SK-N-SH (cell line): ENCODE measurements at regions not wholly inside any gene's neighbourhood (a gene's known extent, or its start where the extent isn't known, plus 50 kb on each side); places are given as distances from the start of the nearest gene placed in this dataset.

Experiments used
- CTCF ChIA-PET: fragments of 300-600, 350-600 bp; formaldehyde crosslinking; extraction: SDS; loops from one replicate; lab custom pipeline; 2021; lab: Yijun Ruan, JAX
- POLR2A ChIA-PET: fragments of 350-600 bp; sonication (Branson Sonifier 250); formaldehyde crosslinking; extraction: SDS; loops from one replicate; lab custom pipeline; 2020; ENCODE audit warnings: antibody characterized with exemption, inconsistent platforms; lab: Yijun Ruan, JAX
- DNase-seq: peaks from one replicate; pipeline ENCODE4 v3.0.0; 2012
- H2AFZ ChIP-seq: fragments of 200-600 bp; sonication (generic); 2 replicates; pipeline ENCODE4 v1.8.1; 2016; ENCODE audit warnings: antibody characterized with exemption, mild to moderate bottlenecking, low read depth
- H3F3A ChIP-seq: fragments of 200-600 bp; sonication (generic); replicated peaks from 2 replicates; pipeline ENCODE3; 2016; ENCODE audit warnings: antibody characterized with exemption, mild to moderate bottlenecking; ENCODE audit not compliant: insufficient read depth
- H3K27ac ChIP-seq, 2 experiments: fragments of 200-500 bp in 1 of 2; fragments of 200-600 bp in 1 of 2; sonication (Bioruptor generic) in 1 of 2; sonication (generic), shearing (Covaris generic) in 1 of 2; 2 replicates each; pipeline versions ENCODE4 v1.5.1 to v1.6.1; 2014 to 2016; ENCODE audit warnings: low read depth in 2 of 2, inconsistent platforms in 1 of 2, low read length in 1 of 2, mild to moderate bottlenecking in 1 of 2, mixed read lengths in 1 of 2
- H3K27me3 ChIP-seq: fragments of 200-600 bp; sonication (generic), shearing (Covaris generic); 2 replicates; pipeline ENCODE4 v1.6.1; 2016; ENCODE audit warnings: mixed run types; ENCODE audit not compliant: insufficient read depth
- H3K36me3 ChIP-seq, 2 experiments: fragments of 200-500 bp in 1 of 2; fragments of 200-600 bp in 1 of 2; sonication (Bioruptor generic) in 1 of 2; sonication (generic) in 1 of 2; replicated peaks in 1 of 2; 2 replicates each; pipeline versions ENCODE3 to v1.5.1; 2014 to 2016; ENCODE audit warnings: low read length in 1 of 2, mild to moderate bottlenecking in 1 of 2; ENCODE audit not compliant: insufficient read depth in 2 of 2, control insufficient read depth in 1 of 2
- H3K4me1 ChIP-seq, 2 experiments: fragments of 200-500 bp in 1 of 2; fragments of 200-600 bp in 1 of 2; sonication (Bioruptor generic) in 1 of 2; sonication (generic), shearing (Covaris generic) in 1 of 2; 2 replicates each; pipeline versions ENCODE4 v1.5.1 to v1.6.1; 2014 to 2016; ENCODE audit warnings: low read depth in 1 of 2, low read length in 1 of 2, mixed run types in 1 of 2; ENCODE audit not compliant: insufficient read depth in 2 of 2, control insufficient read depth in 1 of 2
- H3K4me2 ChIP-seq: fragments of 200-600 bp; sonication (generic), shearing (Covaris generic); 2 replicates; pipeline ENCODE4 v1.6.1; 2017; ENCODE audit warnings: mixed run types
- H3K4me3 ChIP-seq, 2 experiments: fragments of 200-500 bp in 1 of 2; fragments of 200-600 bp in 1 of 2; sonication (Bioruptor generic) in 1 of 2; sonication (generic), shearing (Covaris generic) in 1 of 2; 2 replicates each; pipeline versions ENCODE4 v1.5.1 to v1.8.1; 2014 to 2016; ENCODE audit warnings: low read depth in 2 of 2, inconsistent platforms in 1 of 2, low read length in 1 of 2, mild to moderate bottlenecking in 1 of 2, mixed read lengths in 1 of 2, moderate library complexity in 1 of 2
- H3K79me2 ChIP-seq: fragments of 200-600 bp; sonication (generic); 2 replicates; pipeline ENCODE4 v1.8.1; 2017; ENCODE audit warnings: mild to moderate bottlenecking; ENCODE audit not compliant: insufficient read depth
- H3K9ac ChIP-seq: fragments of 200-600 bp; sonication (generic); 2 replicates; pipeline ENCODE4 v1.6.1; 2017; ENCODE audit warnings: mixed run types
- H3K9me2 ChIP-seq: fragments of 200-600 bp; sonication (generic); 2 replicates; pipeline ENCODE4 v1.6.1; 2017; ENCODE audit warnings: mixed run types
- H3K9me3 ChIP-seq: fragments of 200-600 bp; sonication (generic); 2 replicates; pipeline ENCODE4 v1.6.1; 2017; ENCODE audit warnings: mixed run types, mild to moderate bottlenecking, moderate library complexity
- H4K20me1 ChIP-seq: fragments of 200-600 bp; sonication (generic); 2 replicates; pipeline ENCODE4 v1.6.1; 2017; ENCODE audit warnings: mild to moderate bottlenecking, mixed run types; ENCODE audit not compliant: insufficient read depth
- CHD2 ChIP-seq: fragments of 150-350 bp; IDR thresholded peaks from 2 replicates; pipeline ENCODE4 v1.6.1; 2018; ENCODE audit warnings: low read length; ENCODE audit not compliant: partially characterized antibody
- CTCF ChIP-seq: fragments of 200-600 bp; sonication (generic); IDR thresholded peaks from 2 replicates; pipeline ENCODE4 v1.6.1; 2017; ENCODE audit warnings: antibody characterized with exemption, mild to moderate bottlenecking, moderate library complexity
- ELF1 ChIP-seq: IDR thresholded peaks from 2 replicates; pipeline ENCODE4 v1.4.0; 2012
- EP300 ChIP-seq, 2 experiments: IDR thresholded peaks; 2 replicates each; pipeline versions ENCODE4 v1.4.0 to v1.6.1; 2012; ENCODE audit warnings: borderline replicate concordance in 1 of 2, low read depth in 1 of 2, low read length in 1 of 2
- EZH2phosphoT487 ChIP-seq: fragments of 200-600 bp; sonication (generic); IDR thresholded peaks from 2 replicates; pipeline ENCODE4 v1.6.1; 2017; ENCODE audit warnings: low read depth, mixed run types, mild to moderate bottlenecking, antibody characterized with exemption, moderate library complexity, borderline replicate concordance
- FOSL2 ChIP-seq: IDR thresholded peaks from 2 replicates; pipeline ENCODE4 v1.4.0; 2012; ENCODE audit warnings: low read depth, mild to moderate bottlenecking, moderate library complexity, borderline replicate concordance
- GATA2 ChIP-seq: sonication (generic); formaldehyde crosslinking; IDR thresholded peaks from 2 replicates; pipeline ENCODE4 v1.5.0; 2020; ENCODE audit warnings: mild to moderate bottlenecking, missing genetic modification reagents
- JUND ChIP-seq: IDR thresholded peaks from 2 replicates; pipeline ENCODE4 v1.4.0; 2012
- MAX ChIP-seq: IDR thresholded peaks from 2 replicates; pipeline ENCODE4 v1.4.0; 2012; ENCODE audit warnings: low read depth
- MEF2A ChIP-seq: IDR thresholded peaks from 2 replicates; pipeline ENCODE4 v1.4.0; 2012; ENCODE audit warnings: low read depth, borderline replicate concordance
- MXI1 ChIP-seq: IDR thresholded peaks from 2 replicates; pipeline ENCODE4 v1.6.1; 2012; ENCODE audit warnings: mild to moderate bottlenecking, low read depth, low read length, improper control_type of control experiment
- NRF1 ChIP-seq: IDR thresholded peaks from 2 replicates; pipeline ENCODE4 v1.6.1; 2012; ENCODE audit warnings: low read depth, mild to moderate bottlenecking, low read length
- POLR2AphosphoS5 ChIP-seq: IDR thresholded peaks from 2 replicates; pipeline ENCODE4 v1.6.1; 2012; ENCODE audit warnings: low read depth, low read length
- RAD21 ChIP-seq: IDR thresholded peaks from 2 replicates; pipeline ENCODE4 v1.6.1; 2012; ENCODE audit warnings: mild to moderate bottlenecking, low read length
- REST ChIP-seq: IDR thresholded peaks from 2 replicates; pipeline ENCODE4 v1.6.1; 2012; ENCODE audit warnings: mild to moderate bottlenecking, low read depth, low read length, moderate library complexity
- RXRA ChIP-seq: IDR thresholded peaks from 2 replicates; pipeline ENCODE4 v1.4.0; 2012; ENCODE audit warnings: low read depth, mild to moderate bottlenecking, borderline replicate concordance
- USF1 ChIP-seq: IDR thresholded peaks from 2 replicates; pipeline ENCODE4 v1.4.0; 2012; ENCODE audit warnings: low read depth, borderline replicate concordance
- USF2 ChIP-seq: fragments of 150-350 bp; IDR thresholded peaks from 2 replicates; pipeline ENCODE4 v1.6.1; 2017; ENCODE audit warnings: antibody characterized with exemption, low read length, low read depth, borderline replicate concordance
- ZBTB33 ChIP-seq: IDR thresholded peaks from 2 replicates; pipeline ENCODE4 v1.4.0; 2012; ENCODE audit warnings: low read depth, borderline replicate concordance
- WGBS: methylation state at CpG from one replicate; pipeline ENCODE4 v1.1.6; 2017; ENCODE audit warnings: low lambda C conversion rate; 5-methylcytosine and 5-hydroxymethylcytosine counted together

GRCh38 chrX:42686706-42687105, 91.3 kb downstream of the PPP1R2C start:
- no peak overlapping the region for H3K4me3 ChIP-seq
- H3K4me1 ChIP-seq, result no peaks in the 10 kb centered on the region
- H4K20me1 ChIP-seq, result no peaks in the 10 kb centered on the region
- no peaks in the 10 kb centered on the region for H3K9me2 ChIP-seq
- H3K79me2 ChIP-seq, result no peaks in the 10 kb centered on the region
- 6% methylated on average over 2 of the region's 2 CpGs for WGBS
- POLR2A ChIA-PET, result no interaction called here
- H3K4me2 ChIP-seq, result no peak overlapping the region
- CTCF ChIA-PET, result no interaction called here
- no peaks in the 10 kb centered on the region for H3K36me3 ChIP-seq
- H3K9me3 ChIP-seq, result no peaks in the 10 kb centered on the region
- no peaks in the 10 kb centered on the region for H3K27me3 ChIP-seq
- no peak for DNase-seq
- no peak overlapping the region for H3K9ac ChIP-seq
- no peak overlapping the region for H2AFZ ChIP-seq
- TF ChIP-seq MXI1 (no peak), USF1 (no peak), POLR2AphosphoS5 (no peak), ELF1 (no peak), EZH2phosphoT487 (no peak), MAX (no peak), MEF2A (no peak), FOSL2 (no peak), RAD21 (no peak), CHD2 (no peak), CTCF (no peak), GATA2 (CRISPR knock-in tag) (no peak), JUND (no peak), REST (no peak), EP300 (IDR thresholded peaks at IDR 0.05; ENCODE audit: borderline replicate concordance in 1 of 2, low read depth in 1 of 2, low read length in 1 of 2) (no peak), RXRA (no peak), NRF1 (no peak), ZBTB33 (no peak), USF2 (no peak)
- no peaks in the 10 kb centered on the region for H3F3A ChIP-seq
- no peak overlapping the region for H3K27ac ChIP-seq
